H1 (cell line): ENCODE measurements at regions not wholly inside any gene's neighbourhood (a gene's known extent, or its start where the extent isn't known, plus 50 kb on each side); places are given as distances from the start of the nearest gene placed in this dataset.

Source experiments
- CTCF ChIA-PET: fragments of 300-600 bp; sonication (Branson Sonifier 250); formaldehyde crosslinking; loops from one replicate; lab custom pipeline; 2021; ENCODE audit not compliant: partially characterized antibody; lab: Charles Lee
- POLR2A ChIA-PET: fragments of 300-600 bp; sonication (Branson Sonifier 250); formaldehyde crosslinking; loops from one replicate; lab custom pipeline; 2021; ENCODE audit warnings: inconsistent platforms; ENCODE audit not compliant: partially characterized antibody; lab: Charles Lee
- DNase-seq, 2 experiments: peaks; one replicate each; pipeline versions ENCODE4 v3.0.0 to v3.0.0-alpha.2; 2010 to 2022; ENCODE audit warnings: low spot score in 2 of 2, low read depth in 1 of 2, mixed read lengths in 1 of 2
- FAIRE-seq: peaks from 2 replicates; lab custom pipeline; 2011; peaks lifted over from hg19 to GRCh38; lab: Jason Lieb, UNC
- H2AFZ ChIP-seq: 2 replicates; pipeline ENCODE4 v1.8.1; 2012; ENCODE audit warnings: low read length, inconsistent platforms
- H2AK5ac ChIP-seq: 2 replicates; pipeline ENCODE4 v1.6.1; 2013; ENCODE audit warnings: low read depth, low read length
- H2BK120ac ChIP-seq: replicated peaks from 2 replicates; pipeline ENCODE3; 2013; ENCODE audit warnings: low read depth, low read length, inconsistent platforms
- H2BK12ac ChIP-seq: 2 replicates; pipeline ENCODE4 v1.6.1; 2013; ENCODE audit warnings: low read depth, low read length
- H2BK15ac ChIP-seq: 2 replicates; pipeline ENCODE4 v1.6.1; 2013; ENCODE audit warnings: low read length
- H2BK20ac ChIP-seq: 2 replicates; pipeline ENCODE4 v1.6.1; 2013; ENCODE audit warnings: low read length
- H2BK5ac ChIP-seq: 2 replicates; pipeline ENCODE4 v1.6.1; 2013; ENCODE audit warnings: low read depth, low read length
- H3K14ac ChIP-seq: 2 replicates; pipeline ENCODE4 v1.6.1; 2013; ENCODE audit warnings: inconsistent platforms; ENCODE audit not compliant: insufficient read length
- H3K18ac ChIP-seq: 2 replicates; pipeline ENCODE4 v1.6.1; 2013; ENCODE audit warnings: low read length; ENCODE audit errors: extremely low read depth
- H3K23ac ChIP-seq: 2 replicates; pipeline ENCODE4 v1.6.1; 2013; ENCODE audit warnings: inconsistent platforms; ENCODE audit not compliant: insufficient read length
- H3K23me2 ChIP-seq: 2 replicates; pipeline ENCODE4 v1.6.1; 2013; ENCODE audit warnings: low read depth, low read length
- H3K27ac ChIP-seq: 2 replicates; pipeline ENCODE4 v1.6.1; 2011; ENCODE audit warnings: low read depth, low read length, inconsistent platforms
- H3K27me3 ChIP-seq, 4 experiments: replicated peaks in 1 of 4; 1 replicate in 1 of 4; 2 replicates in 3 of 4; pipeline versions ENCODE4 v1.6.1 to v1.8.1; 2011 to 2013; ENCODE audit warnings: low read length in 3 of 4, mild to moderate bottlenecking in 3 of 4, inconsistent platforms in 2 of 4, mixed read lengths in 2 of 4, moderate library complexity in 1 of 4; ENCODE audit not compliant: control insufficient read depth in 3 of 4, insufficient read depth in 3 of 4; ENCODE audit errors: extremely low read depth in 1 of 4
- H3K36me3 ChIP-seq, 4 experiments: 2 replicates each; pipeline versions ENCODE4 v1.6.1 to v1.8.1; 2011 to 2013; ENCODE audit warnings: mild to moderate bottlenecking in 4 of 4, low read length in 3 of 4, moderate library complexity in 2 of 4, control low read depth in 1 of 4, inconsistent platforms in 1 of 4; ENCODE audit not compliant: insufficient read depth in 4 of 4, control insufficient read depth in 2 of 4
- H3K4ac ChIP-seq: replicated peaks from 2 replicates; pipeline ENCODE3; 2013; ENCODE audit warnings: low read length, low read depth, mixed read lengths, inconsistent platforms; ENCODE audit not compliant: insufficient read length
- H3K4me1 ChIP-seq, 4 experiments: replicated peaks in 1 of 4; 1 replicate in 1 of 4; 2 replicates in 3 of 4; pipeline versions ENCODE4 v1.6.1 to v1.8.1; 2011 to 2013; ENCODE audit warnings: low read length in 3 of 4, inconsistent platforms in 2 of 4, mixed read lengths in 1 of 4; ENCODE audit not compliant: insufficient read depth in 4 of 4, control insufficient read depth in 3 of 4
- H3K4me2 ChIP-seq, 2 experiments: 2 replicates each; pipeline versions ENCODE4 v1.6.1 to v1.8.1; 2011 to 2013; ENCODE audit warnings: low read depth in 2 of 2, low read length in 2 of 2, control low read depth in 1 of 2, inconsistent platforms in 1 of 2, mild to moderate bottlenecking in 1 of 2; ENCODE audit not compliant: insufficient read depth in 1 of 2
- H3K4me3 ChIP-seq, 4 experiments: fragments of 200-600, 300-600 bp in 1 of 4; sonication (generic), shearing (Covaris generic), sonication (Bioruptor Twin) in 1 of 4; 2 replicates each; pipeline versions ENCODE4 v1.5.1 to v1.8.1; 2011 to 2016; ENCODE audit warnings: low read length in 4 of 4, low read depth in 3 of 4, control low read depth in 2 of 4, inconsistent platforms in 2 of 4, mild to moderate bottlenecking in 2 of 4, mixed read lengths in 1 of 4, moderate library complexity in 1 of 4; ENCODE audit not compliant: insufficient read depth in 2 of 4; ENCODE audit errors: extremely low read depth in 1 of 4
- H3K56ac ChIP-seq: replicated peaks from 2 replicates; pipeline ENCODE3; 2013; ENCODE audit warnings: low read depth, mild to moderate bottlenecking, mixed read lengths, low read length, inconsistent platforms; ENCODE audit not compliant: insufficient read length
- H3K79me1 ChIP-seq: 2 replicates; pipeline ENCODE4 v1.6.1; 2013; ENCODE audit warnings: low read depth, low read length, control low read depth
- H3K79me2 ChIP-seq, 2 experiments: 2 replicates each; pipeline versions ENCODE4 v1.6.1 to v1.8.1; 2012 to 2013; ENCODE audit warnings: low read length in 2 of 2, mild to moderate bottlenecking in 2 of 2, inconsistent platforms in 1 of 2; ENCODE audit not compliant: insufficient read depth in 2 of 2, control insufficient read depth in 1 of 2
- H3K9ac ChIP-seq, 4 experiments: replicated peaks in 1 of 4; 1 replicate in 1 of 4; 2 replicates in 3 of 4; pipeline versions ENCODE4 v1.6.1 to v1.8.1; 2011 to 2013; ENCODE audit warnings: low read depth in 3 of 4, low read length in 3 of 4, control low read depth in 2 of 4, mild to moderate bottlenecking in 2 of 4, moderate library complexity in 2 of 4, inconsistent platforms in 1 of 4; ENCODE audit errors: extremely low read depth in 1 of 4
- H3K9me3 ChIP-seq, 2 experiments: 2 replicates each; pipeline versions ENCODE4 v1.6.1 to v1.8.1; 2012 to 2013; ENCODE audit warnings: mild to moderate bottlenecking in 2 of 2, moderate library complexity in 2 of 2, control low read depth in 1 of 2, inconsistent platforms in 1 of 2, low read depth in 1 of 2, low read length in 1 of 2, mixed read lengths in 1 of 2; ENCODE audit not compliant: insufficient read depth in 2 of 2
- H4K20me1 ChIP-seq, 2 experiments: replicated peaks in 1 of 2; 2 replicates each; pipeline versions ENCODE3 to v1.8.1; 2011 to 2013; ENCODE audit warnings: inconsistent platforms in 2 of 2, low read length in 2 of 2, mild to moderate bottlenecking in 1 of 2; ENCODE audit not compliant: insufficient read depth in 2 of 2, control insufficient read depth in 1 of 2
- H4K5ac ChIP-seq: 2 replicates; pipeline ENCODE4 v1.6.1; 2013; ENCODE audit warnings: low read length, low read depth, mixed read lengths, inconsistent platforms; ENCODE audit not compliant: insufficient read length
- H4K8ac ChIP-seq: 2 replicates; pipeline ENCODE4 v1.8.0; 2013; ENCODE audit warnings: mild to moderate bottlenecking, moderate library complexity, low read length, inconsistent platforms; ENCODE audit not compliant: insufficient read depth; ENCODE audit errors: extremely low read depth
- H4K91ac ChIP-seq: replicated peaks from 2 replicates; pipeline ENCODE3; 2013; ENCODE audit warnings: low read length, mixed read lengths, inconsistent platforms; ENCODE audit not compliant: insufficient read length
- BCL11A ChIP-seq, 2 experiments: IDR thresholded peaks; one replicate each; pipeline ENCODE4 v1.6.1; 2011; ENCODE audit warnings: low read depth in 2 of 2, low read length in 2 of 2, mild to moderate bottlenecking in 2 of 2
- CBX8 ChIP-seq: fragments of 300-800, 300-1000 bp; sonication (generic); IDR thresholded peaks from 2 replicates; pipeline ENCODE4 v1.7.1; 2016; ENCODE audit warnings: low read depth, low read length, borderline replicate concordance
- E2F6 ChIP-seq: IDR thresholded peaks from 2 replicates; pipeline ENCODE4 v1.6.1; 2012; ENCODE audit warnings: inconsistent platforms
- EGR1 ChIP-seq: IDR thresholded peaks from 2 replicates; pipeline ENCODE4 v1.6.1; 2011; ENCODE audit warnings: low read depth, low read length, borderline replicate concordance
- MAFK ChIP-seq: IDR thresholded peaks from 2 replicates; pipeline ENCODE4 v1.6.1; 2012; ENCODE audit warnings: low read depth, mild to moderate bottlenecking, improper control_type of control experiment, low read length
- NRF1 ChIP-seq: IDR thresholded peaks from 2 replicates; pipeline ENCODE4 v1.6.1; 2011; ENCODE audit warnings: mild to moderate bottlenecking, low read depth, low read length, improper control_type of control experiment
- POLR2A ChIP-seq, 2 experiments: IDR thresholded peaks; 1 replicate in 1 of 2; 2 replicates in 1 of 2; pipeline ENCODE4 v1.6.1; 2011; ENCODE audit warnings: low read depth in 2 of 2, low read length in 2 of 2, mild to moderate bottlenecking in 2 of 2; ENCODE audit errors: control extremely low read depth in 1 of 2
- RFX5 ChIP-seq: IDR thresholded peaks from 2 replicates; pipeline ENCODE4 v1.6.1; 2011; ENCODE audit warnings: low read depth, low read length, improper control_type of control experiment, borderline replicate concordance
- SAP30 ChIP-seq: fragments of 300-600 bp; sonication (generic); IDR thresholded peaks from 2 replicates; pipeline ENCODE4 v1.7.1; 2012; ENCODE audit warnings: low read length, moderate library complexity, mild to moderate bottlenecking, inconsistent platforms; ENCODE audit not compliant: insufficient read depth, insufficient replicate concordance
- SIRT6 ChIP-seq: IDR thresholded peaks from one replicate; pipeline ENCODE4 v1.7.1; 2012; ENCODE audit warnings: low read length, inconsistent platforms
- SUZ12 ChIP-seq: fragments of 200-600 bp; sonication (generic); IDR thresholded peaks from 2 replicates; pipeline ENCODE4 v1.6.1; 2012; ENCODE audit warnings: mild to moderate bottlenecking, inconsistent platforms, low read length, moderate library complexity, mixed read lengths
- TAF1 ChIP-seq: IDR thresholded peaks from 2 replicates; pipeline ENCODE4 v1.6.1; 2011; ENCODE audit warnings: mild to moderate bottlenecking, low read depth, low read length
- USF2 ChIP-seq: IDR thresholded peaks from 2 replicates; pipeline ENCODE4 v1.6.1; 2011; ENCODE audit warnings: low read length, improper control_type of control experiment
- ZNF274 ChIP-seq: IDR thresholded peaks from 2 replicates; pipeline ENCODE4 v1.7.0; 2012; ENCODE audit warnings: low read length, borderline replicate concordance; ENCODE audit errors: extremely low read depth
- WGBS, 2 experiments: shearing (Covaris generic) in 1 of 2; methylation state at CpG; one replicate each; pipeline versions ENCODE4 v1.1.6 to v1.1.7; 2013 to 2015; ENCODE audit warnings: low lambda C conversion rate in 2 of 2, mixed read lengths in 2 of 2, inconsistent platforms in 1 of 2, low coverage in 1 of 2, missing lambda C conversion rate in 1 of 2; ENCODE audit not compliant: insufficient replicate concordance in 2 of 2, insufficient coverage in 1 of 2, insufficient read length in 1 of 2; ENCODE audit errors: extremely low coverage in 1 of 2, missing lambda C conversion rate in 1 of 2; 5-methylcytosine and 5-hydroxymethylcytosine counted together

- H2BK15ac ChIP-seq: no peak overlapping the region
- no peak overlapping the region for H4K8ac ChIP-seq
- POLR2A ChIA-PET: no interaction called here
- H4K5ac ChIP-seq: no peak overlapping the region
- H3K4ac ChIP-seq: no peak overlapping the region
- DNase-seq (no peak), FAIRE-seq (no peak)
- H3K27ac ChIP-seq: no peak overlapping the region
- H3K27me3 ChIP-seq: no peaks in the 10 kb centered on the region
- no peak overlapping the region for H2AK5ac ChIP-seq
- peaks cover 0 to 17% (median 7%) of the 10 kb centered on the region in 4 experiments; a peak in 5 of 7 replicates for H3K4me1 ChIP-seq
- H3K36me3 ChIP-seq: no peaks in the 10 kb centered on the region
- H3K18ac ChIP-seq: no peak overlapping the region
- no peak overlapping the region for H3K9ac ChIP-seq
- H2BK12ac ChIP-seq: 0 out of 2 replicates have a peak overlapping the region, but pooled peaks have one; percentile 20
- H3K23me2 ChIP-seq: no peaks in the 10 kb centered on the region
- no peak overlapping the region for H4K91ac ChIP-seq
- no peak overlapping the region for H2BK5ac ChIP-seq
- H3K9me3 ChIP-seq: no peaks in the 10 kb centered on the region
- peak overlapping the region; percentile 23; the same call in 1 of the 2 replicates for H2AFZ ChIP-seq
- WGBS, 2 experiments: 71% methylated on average over 3 of the region's 3 CpGs; no CpG with 5 or more reads in 1 of the 2 experiments
- H3K79me2 ChIP-seq: no peaks in the 10 kb centered on the region
- H4K20me1 ChIP-seq: no peaks in the 10 kb centered on the region
- H2BK20ac ChIP-seq: no peak overlapping the region
- no peak overlapping the region for H2BK120ac ChIP-seq
- H3K79me1 ChIP-seq: no peaks in the 10 kb centered on the region
- H3K14ac ChIP-seq: no peak overlapping the region
- no peak for TF ChIP-seq SIRT6
- no peak for TF ChIP-seq RFX5
- TF ChIP-seq BCL11A (IDR thresholded peaks at IDR 0.05; ENCODE audit: low read depth in 2 of 2, low read length in 2 of 2): no peak
- TF ChIP-seq SUZ12: no peak
- no peak for TF ChIP-seq EGR1
- no peak for TF ChIP-seq TAF1
- TF ChIP-seq CBX8: no peak
- no peak for TF ChIP-seq SAP30
- TF ChIP-seq MAFK: no peak
- no peak for TF ChIP-seq ZNF274
- TF ChIP-seq E2F6: no peak
- no peak for TF ChIP-seq USF2
- TF ChIP-seq POLR2A (IDR thresholded peaks at IDR 0.05; ENCODE audit: control extremely low read depth in 1 of 2, low read depth in 2 of 2, low read length in 2 of 2): no peak
- TF ChIP-seq NRF1: no peak
- TF ChIP-seq, all 59 proteins: peak for 0
- Histone ChIP-seq H3K4me2 (no peak overlapping the region), H3K23ac (no peak overlapping the region), H3K56ac (no peak overlapping the region), H3K4me3 (no peak overlapping the region)
- CTCF ChIA-PET: interaction anchor here (0.5 to 1.3 kb wide), 3 partner anchors 24 to 851 kb away, joined by 3 read pairs; no protein-coding TSS in a partner anchor
Measured at GRCh38 chr5:125149110-125149509, 402.7 kb upstream of the ZNF608 start.
